ENCODE measurements at regions not wholly inside any gene's neighbourhood (a gene's known extent, or its start where the extent isn't known, plus 50 kb on each side); places are given as distances from the start of the nearest gene placed in this dataset.

GRCh38 chr10:20573924-20574323 is 323.2 kb downstream of the NEBL start:
- TF ChIP-seq POLR2A (IDR thresholded peaks at IDR 0.05; ENCODE audit: low read length) (no peak), GATA1 (IDR thresholded peaks at IDR 0.05; ENCODE audit: low read depth, low read length) (no peak)
